Erythroblast (primary cell): ENCODE measurements at regions not wholly inside any gene's neighbourhood (a gene's known extent, or its start where the extent isn't known, plus 50 kb on each side); places are given as distances from the start of the nearest gene placed in this dataset.

Experiments
- DNase-seq, 2 experiments: peaks; one replicate each; lab custom pipeline; 2025; lab: John Stamatoyannopoulos, UW
- GATA1 ChIP-seq: IDR thresholded peaks from 2 replicates; pipeline ENCODE4 v1.6.1; 2011; ENCODE audit warnings: low read depth, mild to moderate bottlenecking, control low read depth, low read length, moderate library complexity
- POLR2A ChIP-seq: IDR thresholded peaks from 2 replicates; pipeline ENCODE4 v1.6.1; 2011; ENCODE audit warnings: mild to moderate bottlenecking, low read length

DNA sequence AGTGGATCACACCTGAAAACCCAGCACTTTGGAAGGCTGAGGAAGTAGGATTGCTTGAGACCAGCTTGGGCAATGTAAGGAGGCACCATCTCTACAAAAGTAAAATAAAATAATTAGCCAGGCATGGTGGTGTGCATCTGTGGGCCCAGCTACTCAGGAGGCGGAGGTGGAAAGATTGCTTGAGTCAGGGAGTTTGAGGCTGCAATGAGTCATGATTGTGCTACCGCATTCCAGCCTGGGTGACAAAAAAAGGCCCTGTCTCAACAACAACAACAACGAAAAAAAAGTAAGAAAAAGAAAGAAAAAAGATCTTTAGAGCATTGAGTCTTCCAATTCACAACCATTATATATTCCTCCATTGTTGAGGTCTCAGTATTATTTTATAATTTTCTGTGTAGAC, 192.4 kb upstream of the DPH6 start:
- TF ChIP-seq POLR2A, result no peak
- TF ChIP-seq GATA1, result no peak

DNA sequence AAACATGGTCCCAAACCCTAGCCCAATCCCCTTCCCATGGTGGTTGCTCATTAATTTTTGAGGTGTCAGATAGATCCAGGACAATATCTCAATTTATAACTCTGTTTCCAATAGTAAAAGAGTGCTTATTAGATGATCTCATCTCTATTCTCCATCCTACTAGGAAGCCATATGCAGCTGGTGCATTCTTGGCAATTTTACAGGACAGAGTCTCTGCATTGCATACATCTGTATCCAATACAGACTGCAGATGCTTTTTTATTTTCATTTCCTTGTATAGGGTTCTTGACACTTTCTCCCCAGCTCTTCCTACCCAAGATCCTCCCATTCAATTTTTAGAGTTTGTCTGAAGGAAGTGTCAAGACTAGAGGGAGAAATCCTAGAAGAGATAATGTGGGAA, 194.8 kb upstream of the DPH6 start:
- TF ChIP-seq GATA1 (no peak), POLR2A (no peak)
- no peak for DNase-seq

More for the DNA sequence above, 192.4 kb upstream of the DPH6 start:
- peak in 1 of 2 experiments; percentile 3 for DNase-seq

DNA sequence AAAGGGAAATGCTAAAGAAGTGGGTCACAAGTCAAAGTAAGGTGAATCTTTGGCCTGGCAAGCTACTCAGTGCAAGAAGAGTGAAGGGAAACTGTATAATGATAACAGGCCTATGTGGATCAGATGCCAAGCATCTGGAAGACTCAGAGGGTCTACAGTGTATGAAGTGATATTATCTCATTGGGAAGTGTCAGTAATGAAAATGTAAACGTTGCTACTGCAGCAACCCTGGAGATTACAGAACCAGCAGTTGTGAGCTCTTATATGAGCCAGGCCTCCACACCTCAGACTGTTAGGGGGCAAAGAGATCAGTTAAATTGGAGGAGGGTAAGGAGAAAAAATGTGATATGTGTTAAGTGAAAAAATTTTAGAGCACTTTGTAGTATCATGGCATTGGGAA, 195.4 kb upstream of the DPH6 start:
- no peak for TF ChIP-seq POLR2A

DNA sequence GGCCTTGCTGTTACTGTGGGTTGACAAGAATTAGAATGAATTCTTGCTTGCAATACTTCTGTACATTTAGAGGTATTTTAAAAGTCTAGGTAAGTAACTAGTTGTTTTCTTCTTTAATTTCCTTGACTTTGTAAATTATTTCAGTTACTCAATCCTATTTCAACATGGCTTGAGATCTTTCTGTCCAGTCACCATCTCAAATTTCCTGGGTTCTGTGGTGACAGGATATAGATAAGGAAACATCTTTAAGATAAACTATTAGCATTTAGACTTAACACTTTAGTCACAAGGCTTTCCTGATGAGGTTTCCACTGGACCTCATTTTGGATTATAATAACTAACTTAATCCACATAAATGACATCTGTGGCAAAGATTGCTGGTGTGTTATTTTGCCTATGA, 195.9 kb upstream of the DPH6 start:
- TF ChIP-seq POLR2A (no peak), GATA1 (no peak)
- DNase-seq, result peak in 1 of 2 experiments; percentile 8

More for the DNA sequence above, 195.4 kb upstream of the DPH6 start:
- DNase-seq, result no peak

DNA sequence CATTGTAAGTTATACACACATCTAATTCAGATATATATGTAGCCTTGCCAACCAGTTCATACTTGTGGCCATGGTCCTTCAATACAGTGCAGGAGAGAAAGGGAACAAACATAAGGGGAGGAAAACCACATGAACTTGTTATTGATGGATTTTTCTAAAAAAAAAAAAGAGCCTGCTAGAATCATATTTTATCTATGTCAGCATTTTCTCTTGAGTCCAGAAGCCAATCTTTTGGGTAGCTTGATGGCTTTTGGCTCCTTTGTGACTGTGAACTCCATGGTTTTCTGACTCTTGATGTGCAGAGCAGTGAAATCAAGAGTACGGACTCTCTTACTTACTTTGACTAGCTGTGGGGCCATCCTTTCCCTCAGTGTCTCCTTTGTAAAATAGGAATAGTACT, 197.4 kb upstream of the DPH6 start:
- DNase-seq, result no peak
- TF ChIP-seq GATA1, result no peak
- no peak for TF ChIP-seq POLR2A

DNA sequence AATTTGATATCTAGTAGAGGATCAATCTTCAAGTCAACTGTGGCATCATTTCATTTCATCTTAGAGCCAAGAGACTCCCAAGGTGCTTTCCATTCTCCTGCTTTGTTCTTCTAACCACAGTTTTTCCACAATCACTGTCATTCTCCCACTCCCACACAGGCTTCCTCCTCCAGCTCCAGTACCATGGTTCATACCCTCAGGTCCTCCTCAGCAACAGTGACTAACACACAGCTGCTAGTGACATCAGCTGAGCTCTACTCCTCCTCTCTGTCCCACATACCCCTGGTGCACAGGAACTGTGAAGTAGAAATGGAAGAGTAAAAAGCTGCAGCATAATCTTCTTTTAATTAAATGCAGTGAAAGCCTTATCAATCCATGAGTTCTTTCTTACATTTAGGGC, 200.2 kb upstream of the DPH6 start:
- TF ChIP-seq GATA1, result no peak
- no peak for TF ChIP-seq POLR2A

DNA sequence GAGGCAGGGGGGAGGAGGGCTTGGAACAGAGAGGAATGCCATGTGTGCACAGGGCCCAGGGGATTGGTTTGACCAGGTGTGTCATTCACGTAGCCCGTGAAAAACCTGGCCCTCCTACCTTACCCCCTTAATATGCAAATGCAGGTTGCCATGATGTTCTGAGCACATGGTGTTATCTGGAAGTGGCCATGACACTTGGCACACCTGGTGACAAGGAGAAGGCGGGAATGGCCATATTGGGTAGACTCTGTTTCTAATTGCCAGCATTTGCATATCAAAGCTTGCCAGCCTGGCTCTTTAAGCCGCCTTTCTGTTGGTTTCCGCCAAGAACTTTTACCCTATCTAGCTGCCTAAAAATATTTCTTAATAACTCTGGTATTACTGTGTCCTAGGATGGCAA, 202.1 kb upstream of the DPH6 start:
- DNase-seq, result no peak
- TF ChIP-seq GATA1, result no peak
- no peak for TF ChIP-seq POLR2A

More for the DNA sequence above, 200.2 kb upstream of the DPH6 start:
- peak in 1 of 2 experiments; percentile 2 for DNase-seq

DNA sequence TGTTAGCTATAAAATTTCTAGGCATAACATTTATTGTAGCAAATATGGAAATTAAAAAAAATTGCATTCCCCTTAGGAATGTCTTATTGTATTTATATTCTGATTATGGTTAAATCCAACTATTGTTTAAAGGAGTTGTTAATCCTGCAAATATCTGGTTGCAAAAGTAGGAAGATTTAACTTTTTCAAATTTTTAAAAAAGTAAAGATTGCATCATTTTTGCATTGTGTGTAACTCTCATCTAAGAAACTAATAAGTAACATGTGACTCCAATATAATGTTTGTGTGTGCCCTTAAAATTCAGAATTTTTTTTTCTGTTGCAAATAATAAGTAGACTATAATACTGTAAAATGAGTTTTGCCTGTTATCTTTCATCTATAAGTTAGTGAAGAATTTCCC, 204.1 kb upstream of the DPH6 start:
- TF ChIP-seq POLR2A, result no peak
- no peak for TF ChIP-seq GATA1
- DNase-seq, result no peak

DNA sequence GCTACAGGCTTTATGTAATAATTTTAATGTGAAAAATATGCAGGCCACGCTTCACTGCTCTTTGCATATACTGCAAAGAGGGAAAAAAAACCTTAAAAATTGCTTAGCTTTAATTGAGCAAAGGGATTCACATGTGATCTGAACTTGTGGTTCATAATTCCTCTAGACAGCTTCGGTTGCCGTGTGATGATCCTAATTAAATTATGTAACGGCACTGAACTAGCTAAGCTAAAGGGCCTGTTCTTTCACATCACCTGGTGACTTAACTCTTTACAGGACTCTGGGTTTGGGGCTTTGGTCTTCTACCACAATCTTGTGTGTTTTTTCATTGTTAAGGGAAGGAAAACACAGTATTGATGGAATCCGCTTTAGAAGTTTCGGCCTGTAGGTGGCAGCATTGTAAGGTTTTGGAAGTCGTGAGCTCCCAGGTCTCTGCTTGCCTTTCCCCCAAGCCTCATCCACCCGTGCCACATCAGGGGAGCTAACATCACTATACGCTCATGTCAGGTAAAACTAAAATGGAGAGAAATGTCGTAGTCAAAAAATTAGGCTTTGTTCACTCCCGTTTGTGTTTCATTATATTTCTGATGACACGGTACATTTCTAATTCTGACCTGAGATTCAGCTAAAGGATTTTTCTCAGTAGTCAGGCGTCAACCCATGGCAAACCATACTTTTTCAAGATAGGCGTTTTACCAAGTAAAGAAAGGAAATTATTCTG, 205.6 kb upstream of the DPH6 start:
- TF ChIP-seq GATA1, result no peak
- no peak for TF ChIP-seq POLR2A
- DNase-seq, result peak; percentile 67 to 83

DNA sequence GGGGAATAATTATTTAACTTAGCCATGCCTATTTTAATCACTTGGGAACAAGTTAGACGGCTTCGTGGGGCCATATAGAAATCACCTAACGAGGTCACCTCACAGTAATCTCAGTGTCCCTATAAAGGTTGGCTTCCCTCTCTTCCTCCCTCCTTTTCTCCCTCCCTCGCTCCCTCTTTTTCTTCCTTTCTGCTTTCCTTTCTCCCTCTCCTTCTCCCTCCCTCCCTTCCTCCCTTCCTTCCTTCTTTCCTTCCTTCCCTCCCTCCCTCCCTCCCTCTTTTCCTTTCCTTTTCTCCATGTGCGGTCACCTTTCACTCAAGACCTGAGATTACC, 206.1 kb upstream of the DPH6 start:
- TF ChIP-seq POLR2A (no peak), GATA1 (no peak)
- DNase-seq, result no peak

DNA sequence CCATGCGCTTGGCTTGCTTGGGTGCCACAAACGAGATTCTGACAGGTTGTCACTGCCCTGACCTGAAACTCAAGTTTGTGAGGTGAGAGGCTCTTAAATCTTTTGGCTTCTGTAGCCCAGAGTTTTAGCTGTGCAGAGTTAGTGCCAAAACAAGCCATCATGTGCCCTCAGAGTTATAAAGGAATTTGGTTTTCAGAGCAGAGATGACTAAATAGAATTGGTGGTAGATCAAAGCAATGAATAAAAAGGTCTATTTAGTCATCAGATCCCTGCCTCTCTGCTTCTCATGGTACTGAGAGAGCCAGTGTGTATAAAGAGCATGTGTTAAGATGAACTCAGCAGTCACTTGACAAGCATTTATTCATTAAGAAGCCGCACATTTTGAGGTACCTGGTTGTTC, 207.5 kb upstream of the DPH6 start:
- TF ChIP-seq POLR2A (no peak), GATA1 (no peak)
- no peak for DNase-seq

DNA sequence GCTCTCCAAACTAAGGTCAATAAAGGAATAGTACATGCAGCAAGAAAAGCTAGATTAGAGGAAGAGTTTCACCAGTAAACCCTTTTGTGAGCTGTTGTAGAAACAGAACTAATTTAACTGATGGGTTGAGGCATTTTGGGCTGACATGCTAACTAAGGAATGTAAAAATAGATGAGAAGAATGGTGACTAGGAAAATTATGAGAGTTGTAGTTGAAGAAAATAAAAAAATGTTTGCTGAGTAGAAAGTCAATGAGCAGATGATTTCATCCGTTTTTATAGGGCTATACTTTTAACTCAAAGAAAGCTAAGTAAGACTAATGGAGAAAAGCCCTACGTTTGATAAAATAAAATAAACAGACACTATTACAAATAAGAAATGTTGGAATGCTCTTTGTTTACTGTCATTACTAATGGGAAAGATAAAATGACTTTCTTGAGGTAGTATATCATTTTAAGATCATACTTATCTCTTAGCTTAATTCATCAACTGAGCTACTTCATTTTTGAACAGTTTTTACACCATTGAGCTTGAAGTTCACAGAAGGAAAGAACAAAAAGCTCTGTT, 209.4 kb upstream of the DPH6 start:
- DNase-seq, result no peak
- no peak for TF ChIP-seq GATA1
- TF ChIP-seq POLR2A, result no peak

DNA sequence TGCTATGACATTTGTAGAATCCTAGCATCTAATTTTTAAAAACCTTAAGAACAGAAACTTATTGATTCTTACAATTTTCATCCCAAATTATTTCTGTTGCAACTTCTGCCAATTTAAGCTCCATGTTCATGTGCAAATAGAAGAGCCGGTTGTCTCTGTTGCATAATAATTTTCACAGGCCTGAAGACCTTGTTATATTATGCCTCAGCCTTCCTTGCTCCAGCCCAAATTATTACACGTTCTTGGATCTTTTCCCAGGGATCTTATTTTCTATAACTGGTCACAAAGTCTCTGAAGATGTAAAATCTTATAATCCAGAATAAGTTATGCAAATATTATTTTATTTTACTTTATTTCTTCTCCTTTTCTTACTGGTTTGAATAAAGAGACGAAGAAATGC, 210.7 kb upstream of the DPH6 start:
- no peak for DNase-seq
- TF ChIP-seq GATA1 (no peak), POLR2A (no peak)

DNA sequence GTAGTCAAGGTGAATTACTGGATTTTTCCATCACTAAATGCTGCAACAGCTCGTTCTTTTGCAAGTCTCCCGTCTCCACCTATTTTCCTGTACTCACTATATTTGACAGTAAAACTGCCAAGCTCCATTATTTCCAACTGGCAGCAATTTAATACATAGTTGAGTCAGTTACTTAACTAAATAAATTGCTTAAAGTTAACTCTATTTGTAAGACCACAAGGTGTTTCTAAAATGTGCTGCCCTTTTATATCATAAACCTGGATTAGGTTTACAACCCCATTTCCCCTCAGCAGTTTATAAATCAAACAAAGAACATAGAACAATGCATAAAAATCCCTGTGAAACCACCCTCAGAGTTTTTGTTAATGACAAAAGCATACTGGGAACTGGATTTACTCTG, 211.4 kb upstream of the DPH6 start:
- TF ChIP-seq POLR2A (no peak), GATA1 (no peak)

DNA sequence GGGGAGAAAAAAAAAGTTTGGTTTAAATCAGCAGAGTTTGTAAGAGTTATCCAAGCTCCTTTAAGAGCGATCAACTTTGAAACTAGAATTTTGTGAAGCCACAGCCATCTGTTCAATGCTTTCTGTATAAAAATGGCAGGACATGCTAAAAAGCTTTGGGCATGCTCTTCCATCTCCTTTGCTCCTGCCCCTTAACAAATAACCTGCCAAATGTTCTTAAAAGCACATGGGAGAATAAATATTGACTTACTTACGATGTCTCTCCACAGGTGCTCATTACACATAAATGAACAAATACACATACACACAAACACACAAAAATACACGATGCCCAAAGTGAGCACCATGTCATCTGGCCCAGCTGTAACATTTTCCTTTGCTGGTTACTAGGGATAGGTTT, 211.8 kb upstream of the DPH6 start:
- no peak for DNase-seq
- TF ChIP-seq POLR2A (no peak), GATA1 (no peak)

More for the DNA sequence above, 211.4 kb upstream of the DPH6 start:
- DNase-seq, result no peak
